GM21717 (cell line): ENCODE measurements at regions not wholly inside any gene's neighbourhood (a gene's known extent, or its start where the extent isn't known, plus 50 kb on each side); places are given as distances from the start of the nearest gene placed in this dataset.
"Not testable (repeated sequence)": the region's sequence is repeated elsewhere in the genome, so short reads cannot be mapped to it uniquely, and the experiment has no call there.

Experiments used
- ATAC-seq: cut with Tn5 transposase; IDR thresholded peaks from one replicate; pipeline ENCODE4 v1.9.1; 2021; ENCODE audit warnings: mild to moderate bottlenecking, moderate library complexity; ENCODE audit not compliant: unreplicated experiment

- ATAC-seq, result no peak
Observed at GRCh38 chr9:101893661-101894646, 155.5 kb upstream of the GRIN3A start.

GRCh38 chr9:101881508-101881907, 143.1 kb upstream of the GRIN3A start:
- ATAC-seq, result no peak

- no peak for ATAC-seq
Observed at GRCh38 chr9:101880846-101881245, 142.4 kb upstream of the GRIN3A start.

- ATAC-seq, result no peak
Observed at GRCh38 chr9:101878734-101879133, 140.3 kb upstream of the GRIN3A start.

- ATAC-seq, result no peak
Observed at GRCh38 chr9:101877439-101877838, 139.0 kb upstream of the GRIN3A start.

- ATAC-seq, result no peak
Observed at GRCh38 chr9:101861472-101861871, 123.0 kb upstream of the GRIN3A start.

GRCh38 chr9:101860920-101861319, 122.5 kb upstream of the GRIN3A start:
- ATAC-seq, result peak; percentile 75

GRCh38 chr9:101859620-101860019, 121.2 kb upstream of the GRIN3A start:
- ATAC-seq, result no peak

- ATAC-seq, result no peak
Observed at GRCh38 chr9:101858026-101858425, 119.6 kb upstream of the GRIN3A start.

- ATAC-seq, result no peak
Observed at GRCh38 chr9:101849102-101849707, 110.8 kb upstream of the GRIN3A start.

GRCh38 chr9:101848485-101848919, 110.1 kb upstream of the GRIN3A start:
- ATAC-seq, result no peak

GRCh38 chr9:101846161-101846560, 107.7 kb upstream of the GRIN3A start:
- ATAC-seq, result no peak

GRCh38 chr9:101840694-101841188, 102.3 kb upstream of the GRIN3A start:
- ATAC-seq, result no peak

- not testable (repeated sequence) for ATAC-seq
Observed at GRCh38 chr9:101838988-101839387, 100.5 kb upstream of the GRIN3A start.

GRCh38 chr9:101836021-101836420, 97.6 kb upstream of the GRIN3A start:
- ATAC-seq, result no peak

GRCh38 chr9:101832486-101832885, 94.0 kb upstream of the GRIN3A start:
- no peak for ATAC-seq

- not testable (repeated sequence) for ATAC-seq
Observed at GRCh38 chr9:101821450-101821849, 83.0 kb upstream of the GRIN3A start.

- ATAC-seq, result not testable (repeated sequence)
Observed at GRCh38 chr9:101820983-101821382, 82.5 kb upstream of the GRIN3A start.

GRCh38 chr9:101814064-101814463, 75.6 kb upstream of the GRIN3A start:
- ATAC-seq, result no peak

- ATAC-seq, result not testable (repeated sequence)
Observed at GRCh38 chr9:101807879-101808278, 69.4 kb upstream of the GRIN3A start.

- ATAC-seq, result no peak
Observed at GRCh38 chr9:101796044-101796443, 57.6 kb upstream of the GRIN3A start.

GRCh38 chr9:101795147-101795546, 56.7 kb upstream of the GRIN3A start:
- no peak for ATAC-seq
